ENCODE measurements at regions not wholly inside any gene's neighbourhood (a gene's known extent, or its start where the extent isn't known, plus 50 kb on each side); places are given as distances from the start of the nearest gene placed in this dataset.

GRCh38 chr11:33539751-33540150 is 160.9 kb downstream of the C11orf91 start:
- DNase-seq (ENCODE audit: low spot score), result no peak
- no peak for TF ChIP-seq CTCF (conservative IDR thresholded peaks at IDR 0.05; ENCODE audit: low read depth)
- H3K27ac ChIP-seq, result no peak overlapping the region
- CTCF ChIA-PET, result no interaction called here
- POLR2A ChIA-PET (ENCODE audit: low non-redundant PET), result no interaction called here

DNA sequence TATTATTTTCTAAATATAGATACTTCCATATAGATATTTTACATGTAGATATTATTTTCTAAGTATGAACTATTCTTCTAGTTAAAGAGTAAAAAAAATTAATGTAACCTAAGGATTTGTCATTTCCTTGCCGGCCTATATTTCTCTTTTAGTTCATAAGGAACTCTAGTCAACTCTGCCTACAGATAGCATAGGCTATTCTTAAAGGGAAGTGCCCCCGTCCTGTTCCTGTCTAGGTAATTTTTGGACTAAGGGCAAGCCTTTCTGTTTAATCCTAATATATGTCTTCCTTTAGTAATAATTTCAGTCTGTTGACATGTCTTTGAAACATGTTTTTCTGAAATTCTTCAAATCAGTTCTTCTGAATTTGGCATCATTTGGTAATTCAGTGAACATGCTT is 161.9 kb downstream of the C11orf91 start:
- no peak overlapping the region for H3K27ac ChIP-seq
- CTCF ChIA-PET, result no interaction called here
- DNase-seq (ENCODE audit: low spot score), result no peak
- POLR2A ChIA-PET (ENCODE audit: low non-redundant PET), result no interaction called here
- TF ChIP-seq CTCF (conservative IDR thresholded peaks at IDR 0.05; ENCODE audit: low read depth), result no peak

- no peak overlapping the region for H3K27ac ChIP-seq
- TF ChIP-seq CTCF (conservative IDR thresholded peaks at IDR 0.05; ENCODE audit: low read depth), result no peak
- CTCF ChIA-PET, result no interaction called here
- no peak for DNase-seq (ENCODE audit: low spot score)
- POLR2A ChIA-PET (ENCODE audit: low non-redundant PET), result no interaction called here
These were observed 164.4 kb downstream of the C11orf91 start for GRCh38 chr11:33536178-33536577.

GRCh38 chr11:33534575-33534974 is 166.1 kb downstream of the C11orf91 start:
- CTCF ChIA-PET, result interaction anchor here (0.5 to 0.8 kb wide), 2 partner anchors 14 to 91 kb away, joined by 3 to 7 read pairs; no protein-coding TSS in a partner anchor
- peak; percentile 17 for DNase-seq (ENCODE audit: low spot score)
- POLR2A ChIA-PET (ENCODE audit: low non-redundant PET), result no interaction called here
- TF ChIP-seq CTCF (conservative IDR thresholded peaks at IDR 0.05; ENCODE audit: low read depth), result no peak
- H3K27ac ChIP-seq, result no peak overlapping the region

DNA sequence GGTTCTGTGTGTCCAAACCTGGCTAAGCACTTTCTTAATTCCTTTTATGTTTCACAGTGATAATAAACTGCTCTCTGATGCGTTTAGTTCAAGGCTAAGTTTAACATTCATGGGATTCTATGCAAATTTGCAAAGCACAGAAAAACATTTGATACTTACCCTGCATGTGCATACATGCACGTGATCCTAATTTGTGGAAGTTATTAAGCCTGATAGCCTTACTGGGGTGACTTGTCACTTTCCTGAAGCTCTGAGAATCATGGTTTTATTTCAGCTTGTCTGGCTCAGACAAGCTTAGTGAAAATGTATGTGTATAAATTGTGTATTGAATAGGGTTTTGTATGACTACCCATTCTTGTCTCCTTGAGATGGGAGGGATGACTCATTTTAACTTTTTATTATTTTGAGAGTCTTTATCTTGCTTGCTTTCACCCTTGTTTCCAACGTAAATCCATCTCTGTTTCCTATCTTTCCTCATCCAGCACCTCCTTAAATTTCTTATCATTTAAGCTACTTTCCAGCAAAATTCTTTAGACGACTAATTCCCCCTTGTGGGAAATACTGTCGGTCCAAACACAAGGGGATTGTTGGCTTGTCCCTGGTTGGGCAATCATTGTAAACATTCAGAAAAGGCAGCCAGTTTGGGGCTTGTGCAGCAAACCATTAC is 167.1 kb downstream of the C11orf91 start:
- DNase-seq (ENCODE audit: low spot score), result no peak
- H3K27ac ChIP-seq, result no peak overlapping the region
- CTCF ChIA-PET, result no interaction called here

DNA sequence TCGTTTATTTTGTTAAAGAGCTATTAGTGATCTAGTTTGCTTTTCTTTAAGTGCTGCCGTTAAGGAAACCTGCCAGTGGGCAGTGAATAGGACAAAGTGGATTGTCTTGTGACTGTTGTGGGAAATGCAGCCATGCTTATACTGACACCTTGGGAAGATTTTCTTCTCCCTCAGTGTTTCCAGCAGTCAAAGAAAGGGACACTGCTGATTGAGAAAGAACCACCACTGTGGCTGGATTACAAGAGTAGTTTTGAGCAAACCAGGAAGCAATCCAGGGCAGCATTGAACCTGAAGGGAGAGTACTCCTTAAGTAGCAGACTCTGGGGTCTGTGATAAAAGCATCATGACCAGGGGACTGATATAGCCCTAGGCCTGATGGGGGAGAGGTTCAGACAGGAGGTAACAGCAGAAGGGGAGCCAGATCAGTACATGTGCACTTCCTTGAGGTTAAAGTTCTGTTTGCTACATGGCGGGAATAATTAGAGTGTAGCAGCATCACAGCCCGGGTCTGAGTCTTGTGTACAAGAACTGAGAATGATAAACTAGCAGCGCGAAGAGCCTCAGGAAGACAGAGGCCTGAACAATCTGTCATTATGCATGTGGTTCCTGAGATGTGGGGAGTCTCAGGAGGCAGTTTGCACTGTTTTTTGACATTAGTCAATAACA is 167.8 kb downstream of the C11orf91 start:
- ChIA-PET CTCF (no interaction called here), POLR2A (ENCODE audit: low non-redundant PET) (no interaction called here)
- DNase-seq (ENCODE audit: low spot score), result no peak
- H3K27ac ChIP-seq, result no peak overlapping the region
- no peak for TF ChIP-seq CTCF (conservative IDR thresholded peaks at IDR 0.05; ENCODE audit: low read depth)

More for the DNA sequence above, 167.1 kb downstream of the C11orf91 start:
- POLR2A ChIA-PET (ENCODE audit: low non-redundant PET), result no interaction called here
- no peak for TF ChIP-seq CTCF (conservative IDR thresholded peaks at IDR 0.05; ENCODE audit: low read depth)
